CD4-positive, alpha-beta T cell treated with Interleukin-12 subunit alpha and Interleukin-12 subunit beta, for 1 hour (primary cell): ENCODE measurements at regions not wholly inside any gene's neighbourhood (a gene's known extent, or its start where the extent isn't known, plus 50 kb on each side); places are given as distances from the start of the nearest gene placed in this dataset.

Experiments used
- DNase-seq: peaks from one replicate; pipeline ENCODE4 v3.0.0-alpha.2; 2020

GRCh38 chr6:12555781-12556180 lies 160.8 kb upstream of the PHACTR1 start:
- DNase-seq = no peak

DNA sequence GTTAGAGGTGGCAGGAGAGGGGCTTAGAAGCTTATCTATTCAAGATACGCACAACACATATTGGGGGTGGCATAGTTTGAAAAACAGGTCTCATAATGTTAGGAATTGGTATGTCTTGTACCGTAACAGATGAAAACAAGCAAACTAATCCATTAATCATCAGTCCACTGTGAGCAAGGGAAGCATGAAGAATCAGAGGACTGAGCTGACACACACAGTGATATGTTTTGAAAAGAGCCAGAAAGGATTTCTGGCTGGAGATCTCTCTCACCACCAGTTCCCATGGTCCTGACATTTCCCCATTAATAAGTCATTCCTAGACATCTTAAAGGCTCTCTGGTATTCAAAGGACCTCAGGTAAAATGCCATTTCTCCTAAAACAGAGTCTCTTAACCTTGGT lies 158.8 kb upstream of the PHACTR1 start:
- DNase-seq = no peak

DNA sequence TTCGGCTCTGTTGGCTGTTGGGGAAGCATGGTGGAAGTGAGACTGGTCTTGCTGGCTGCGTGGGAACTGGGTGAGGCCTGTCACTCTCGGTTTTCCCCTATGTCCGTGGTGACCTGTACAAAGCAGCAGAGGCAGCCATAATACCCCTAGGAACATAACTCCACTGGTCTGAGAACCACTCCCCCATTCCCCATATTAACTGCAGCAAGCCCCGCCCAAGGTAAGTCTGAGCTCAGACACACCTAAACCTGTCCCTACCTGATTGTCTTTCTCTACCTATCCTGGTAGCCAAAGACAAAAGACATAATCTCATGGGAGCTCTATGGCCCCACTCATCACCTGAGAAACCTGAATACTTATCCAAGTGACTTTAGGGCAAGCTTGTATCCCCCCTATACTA lies 156.3 kb upstream of the PHACTR1 start:
- no peak for DNase-seq

- no peak for DNase-seq
These were observed 149.9 kb upstream of the PHACTR1 start for GRCh38 chr6:12566618-12567123.

- no peak for DNase-seq
These were observed 148.9 kb upstream of the PHACTR1 start for GRCh38 chr6:12567682-12568081.

GRCh38 chr6:12569646-12570045 lies 146.9 kb upstream of the PHACTR1 start:
- no peak for DNase-seq

DNA sequence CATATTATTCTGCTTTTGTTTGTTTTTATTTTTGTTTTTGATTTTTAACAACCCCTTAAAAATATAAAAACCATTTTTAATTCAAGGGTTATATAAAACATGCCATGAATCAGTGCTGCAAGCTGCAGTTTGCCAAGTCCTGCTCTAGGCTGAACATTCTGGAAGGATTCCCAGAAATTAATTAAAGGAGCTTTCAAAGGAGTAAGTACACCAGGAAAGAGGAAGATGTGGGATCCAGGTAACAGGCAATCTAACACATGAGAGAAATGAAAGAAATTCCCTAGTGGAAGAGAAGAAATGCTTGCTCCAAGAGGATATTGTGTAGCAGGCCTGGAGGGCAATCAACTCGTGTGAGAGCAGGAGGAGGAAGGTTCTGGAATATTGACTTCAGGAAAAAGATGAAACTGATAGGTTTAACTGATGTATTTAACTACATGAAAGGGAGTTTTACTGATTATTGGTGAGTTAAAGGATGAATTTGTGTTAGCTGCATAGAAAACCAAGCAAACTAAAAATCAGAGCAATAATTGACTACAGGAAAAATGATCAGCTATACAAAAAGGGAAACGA lies 146.0 kb upstream of the PHACTR1 start:
- no peak for DNase-seq

GRCh38 chr6:12572896-12573827 lies 143.4 kb upstream of the PHACTR1 start:
- no peak for DNase-seq

GRCh38 chr6:12575961-12576360 lies 140.6 kb upstream of the PHACTR1 start:
- DNase-seq = no peak

DNA sequence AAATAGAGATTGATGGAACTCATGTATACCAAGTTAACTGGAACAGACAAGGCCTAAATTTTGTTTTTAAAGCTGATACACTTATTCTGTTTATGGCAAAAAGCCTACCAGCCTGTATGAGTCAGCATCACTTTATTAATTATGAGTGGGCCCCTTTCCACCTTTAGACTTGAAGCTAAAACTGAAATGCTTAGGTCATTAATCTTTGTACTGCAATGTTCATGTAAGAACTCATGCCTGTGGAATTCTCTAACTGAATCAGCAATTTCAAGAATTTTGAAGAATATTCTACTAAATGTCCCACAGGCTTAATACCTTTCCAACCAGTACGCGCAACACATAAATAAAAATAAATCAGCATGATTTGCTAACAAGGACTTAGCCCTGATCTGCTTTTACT lies 140.2 kb upstream of the PHACTR1 start:
- DNase-seq = no peak

DNA sequence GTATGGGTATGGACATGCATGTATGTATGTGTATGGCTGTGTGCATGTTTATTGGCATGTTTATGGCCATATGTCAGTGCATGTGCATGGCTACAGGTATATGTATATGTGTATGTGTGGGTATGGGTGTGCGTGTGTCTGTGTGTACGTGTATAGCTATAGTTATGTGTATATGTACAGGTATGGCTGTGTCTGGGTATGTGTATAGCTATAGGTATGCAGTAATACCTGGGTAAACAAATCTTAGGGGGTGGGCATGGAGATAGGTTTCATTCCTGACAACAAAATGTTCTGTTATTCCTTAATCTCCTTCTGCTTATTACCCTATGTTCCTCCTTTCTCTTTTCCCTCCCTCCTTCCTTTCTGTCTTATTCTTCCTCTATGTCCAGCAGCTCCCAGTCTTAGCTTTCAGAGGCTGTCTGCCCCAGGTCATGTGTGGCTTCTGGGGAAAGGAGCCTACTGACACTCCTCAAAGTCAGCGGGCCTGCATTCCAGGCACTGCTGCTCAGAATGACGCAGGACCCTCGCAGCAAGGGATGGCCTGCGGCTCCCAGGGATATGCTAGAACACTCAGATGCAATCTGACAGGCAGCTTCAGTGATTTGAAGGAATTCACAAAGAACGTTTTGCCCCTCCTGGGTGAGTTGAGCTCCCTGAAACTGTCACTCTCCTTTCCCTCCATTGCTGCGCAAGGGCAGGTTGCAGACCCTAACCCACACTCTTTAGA lies 139.3 kb upstream of the PHACTR1 start:
- no peak for DNase-seq

GRCh38 chr6:12578097-12578496 lies 138.5 kb upstream of the PHACTR1 start:
- no peak for DNase-seq

DNA sequence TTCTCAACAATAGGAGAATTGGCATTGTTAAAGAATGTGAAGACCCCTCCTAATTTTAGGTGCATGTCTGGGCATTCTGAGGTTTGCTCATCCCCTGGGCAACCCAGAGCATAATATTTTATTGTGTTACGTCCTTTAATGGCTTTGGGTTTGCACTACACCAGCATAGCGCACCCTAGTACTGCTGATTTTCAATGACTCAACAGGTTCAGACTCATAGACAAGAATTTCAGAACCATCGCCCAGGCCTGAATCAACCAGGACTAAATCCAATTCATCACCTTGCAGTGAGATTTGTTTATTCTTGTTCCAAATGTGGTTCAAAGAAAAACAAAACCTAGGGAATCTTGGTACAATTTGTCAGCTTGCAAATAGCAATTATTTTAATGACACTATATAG lies 137.8 kb upstream of the PHACTR1 start:
- DNase-seq = no peak

DNA sequence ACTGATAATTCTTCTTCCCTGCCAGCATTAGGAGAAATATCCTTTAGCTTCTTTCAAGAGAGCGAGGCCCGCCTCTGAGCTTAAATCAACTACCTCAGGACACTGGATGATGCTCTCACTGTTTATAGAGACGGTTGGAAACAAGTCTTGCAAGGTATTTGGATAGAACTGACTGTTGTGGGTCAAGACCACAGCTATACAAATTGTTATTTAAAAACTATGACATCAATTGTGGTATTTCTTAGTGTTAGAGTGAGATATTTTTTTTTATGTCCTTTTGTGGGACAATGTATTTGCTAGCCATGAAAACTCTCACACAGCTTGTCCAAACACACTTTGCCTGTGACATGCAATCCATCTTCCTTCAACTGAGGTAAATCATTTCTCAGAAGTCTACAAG lies 136.3 kb upstream of the PHACTR1 start:
- no peak for DNase-seq

DNA sequence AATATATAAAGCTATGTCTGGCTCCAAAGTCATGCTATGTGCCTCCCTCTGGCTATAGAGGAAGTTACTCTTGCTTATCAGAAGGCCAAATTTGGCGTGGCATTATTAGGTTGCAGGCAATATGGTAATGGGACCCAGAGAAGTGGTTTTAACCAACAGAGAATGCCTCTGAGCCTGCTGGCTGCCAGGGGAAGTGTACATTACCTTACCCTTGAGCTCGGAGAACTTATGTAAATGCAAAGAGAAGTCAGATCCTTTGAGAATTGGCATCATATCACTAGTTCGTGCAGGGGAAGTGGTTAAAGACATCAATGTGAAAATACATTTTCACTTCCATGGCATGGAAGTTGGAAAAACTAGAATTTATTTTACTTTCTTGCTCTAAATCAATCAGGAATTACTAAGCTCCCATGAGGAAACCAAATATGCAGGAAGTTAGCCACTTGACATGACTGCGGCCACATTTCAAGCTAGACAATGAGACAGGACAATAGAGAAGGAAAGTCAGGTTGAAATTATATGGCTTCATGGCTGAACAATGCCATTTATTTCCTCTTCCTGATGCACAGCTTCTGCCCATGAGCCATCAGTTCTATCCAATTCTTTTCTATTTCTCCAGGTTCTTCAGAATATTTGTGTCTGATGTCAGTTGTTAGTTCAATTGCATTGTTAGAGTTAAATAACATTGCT lies 134.0 kb upstream of the PHACTR1 start:
- no peak for DNase-seq

- DNase-seq = no peak
These were observed 131.7 kb upstream of the PHACTR1 start for GRCh38 chr6:12584631-12585405.

DNA sequence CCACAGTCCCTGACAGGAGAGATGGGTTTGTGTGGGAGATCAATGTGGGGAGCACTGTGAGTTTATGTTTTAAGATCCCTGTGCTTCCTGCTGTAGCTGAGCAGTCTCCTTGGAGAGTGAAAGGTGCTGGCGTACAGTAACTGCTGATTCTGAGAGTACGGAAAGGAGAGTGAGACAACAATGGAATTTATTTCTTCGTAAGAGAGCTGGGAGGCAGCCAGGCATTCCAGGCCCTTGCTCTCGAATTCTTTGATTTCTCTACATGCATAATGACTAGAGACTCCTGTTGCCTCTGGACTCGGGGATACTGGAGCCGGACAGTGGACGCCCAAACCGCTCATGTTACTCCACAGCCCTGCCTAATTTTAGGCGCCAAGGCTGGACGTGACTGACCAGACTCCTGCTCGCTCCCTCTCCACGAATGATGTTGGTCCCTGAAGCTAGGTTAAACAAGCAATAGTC lies 131.0 kb upstream of the PHACTR1 start:
- no peak for DNase-seq

DNA sequence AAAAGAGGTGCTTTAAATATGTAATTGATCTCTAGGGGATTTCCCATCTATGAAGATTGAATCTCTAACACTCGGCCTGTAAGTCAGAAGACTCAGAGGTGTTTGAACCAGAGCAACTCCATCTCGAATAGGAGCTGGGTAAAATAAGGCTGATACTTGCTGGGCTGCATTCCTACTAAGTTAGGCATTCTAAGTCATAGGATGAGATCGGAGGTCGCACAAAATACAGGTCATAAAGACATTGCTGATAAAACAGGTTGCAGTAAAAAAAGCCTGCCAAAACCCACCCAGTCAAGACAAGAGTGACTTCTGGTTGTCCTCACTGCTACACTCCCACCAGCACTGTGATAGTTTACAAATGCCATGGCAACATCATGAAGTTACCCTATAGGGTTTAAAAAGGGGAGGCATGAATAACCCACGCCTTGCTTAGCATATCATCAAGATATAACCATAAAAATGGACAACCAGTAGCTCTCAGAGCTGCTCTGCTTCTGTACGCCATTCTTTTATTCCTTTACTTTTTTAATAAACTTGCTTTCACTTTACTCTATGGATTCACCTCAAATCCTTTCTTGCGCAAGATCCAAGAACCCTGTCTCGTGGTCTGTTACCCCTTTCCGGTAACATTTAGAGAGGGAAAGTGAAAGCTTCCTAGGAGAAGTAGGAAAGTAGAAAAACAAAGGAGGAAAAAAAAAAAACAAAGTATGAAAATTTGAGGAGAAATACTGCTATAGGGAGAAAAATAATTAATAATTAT lies 129.7 kb upstream of the PHACTR1 start:
- DNase-seq = no peak

- no peak for DNase-seq
These were observed 125.7 kb upstream of the PHACTR1 start for GRCh38 chr6:12590901-12591300.

DNA sequence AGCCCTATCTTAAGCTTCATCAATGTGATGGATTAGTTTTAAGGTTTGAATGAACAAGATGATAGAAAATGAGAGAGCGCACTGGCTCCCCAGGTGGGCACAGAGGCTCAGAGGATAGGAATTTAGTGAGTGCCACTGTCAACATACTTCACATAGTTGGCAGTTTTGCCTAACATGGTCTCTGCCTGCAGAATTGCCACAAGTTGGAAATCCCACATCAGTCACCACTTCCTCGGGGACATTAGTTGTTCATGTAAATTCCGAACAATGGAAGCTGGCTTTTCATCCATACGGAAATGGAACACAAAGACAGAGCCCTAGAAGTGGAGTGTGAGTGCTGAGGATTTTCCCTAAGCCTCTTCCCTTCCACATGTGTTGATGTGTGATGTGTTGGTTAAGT lies 123.9 kb upstream of the PHACTR1 start:
- DNase-seq = no peak

DNA sequence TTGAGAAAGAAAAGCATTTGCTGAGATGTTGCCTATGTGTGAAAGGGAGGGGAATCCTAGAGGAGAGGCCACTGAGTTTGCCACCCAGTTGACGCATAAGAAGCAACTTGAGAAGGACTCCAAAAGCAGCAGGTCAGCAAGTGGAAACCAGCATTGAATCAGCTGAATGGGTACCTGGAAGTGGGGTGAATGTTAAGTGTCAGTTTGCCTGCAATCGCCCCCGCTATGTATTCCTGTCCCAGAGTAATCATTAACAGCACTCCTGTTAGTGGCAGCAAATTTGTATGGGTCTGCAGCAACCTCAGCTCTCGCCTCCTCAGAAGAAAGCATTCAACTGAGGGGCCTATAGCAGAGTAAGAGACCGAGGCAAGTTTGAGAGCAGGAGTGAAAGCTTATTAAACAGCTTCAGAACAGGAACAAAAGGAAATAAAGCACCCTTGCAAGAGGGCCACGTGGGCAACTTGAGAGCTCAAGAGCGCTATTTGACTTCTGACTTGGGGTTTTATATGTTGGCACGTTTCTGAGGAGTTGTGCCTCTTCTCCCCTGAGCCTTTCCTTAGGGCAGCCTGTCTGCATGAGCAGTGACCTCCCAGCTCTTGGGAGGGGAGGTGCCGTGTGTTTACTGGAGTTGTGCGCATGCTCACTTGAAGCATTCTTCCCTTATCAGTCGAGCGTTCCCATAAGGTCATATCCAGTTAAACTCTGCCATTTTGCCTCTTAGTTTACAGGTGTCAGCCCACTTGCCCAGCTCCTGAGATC lies 122.6 kb upstream of the PHACTR1 start:
- no peak for DNase-seq
